GM18508 (cell line): ENCODE measurements at regions not wholly inside any gene's neighbourhood (a gene's known extent, or its start where the extent isn't known, plus 50 kb on each side); places are given as distances from the start of the nearest gene placed in this dataset.
A peak's percentile ranks its signal among the peaks of the same experiment; 100 is the strongest.
"Not testable (repeated sequence)": the region's sequence is repeated elsewhere in the genome, so short reads cannot be mapped to it uniquely, and the experiment has no call there.

Experiments
- ATAC-seq: cut with Tn5 transposase; IDR thresholded peaks from one replicate; pipeline ENCODE4 v1.9.1; 2021; ENCODE audit warnings: moderate number of reproducible peaks; ENCODE audit not compliant: insufficient read depth, unreplicated experiment

GRCh38 chr20:53734006-53734688 lies 140.5 kb upstream of the ZNF217 start:
- ATAC-seq, result no peak

- no peak for ATAC-seq
These were observed 138.0 kb upstream of the ZNF217 start for GRCh38 chr20:53731595-53731994.

- ATAC-seq, result no peak
These were observed 134.7 kb upstream of the ZNF217 start for GRCh38 chr20:53728359-53728758.

- ATAC-seq, result not testable (repeated sequence)
These were observed 133.6 kb upstream of the ZNF217 start for GRCh38 chr20:53727239-53727638.

- ATAC-seq, result no peak
These were observed 131.9 kb upstream of the ZNF217 start for GRCh38 chr20:53725575-53725970.

- no peak for ATAC-seq
These were observed 130.0 kb upstream of the ZNF217 start for GRCh38 chr20:53723621-53724020.

- ATAC-seq, result no peak
These were observed 129.4 kb upstream of the ZNF217 start for GRCh38 chr20:53723045-53723444.

- ATAC-seq, result no peak
These were observed 128.9 kb upstream of the ZNF217 start for GRCh38 chr20:53722515-53723036.

- not testable (repeated sequence) for ATAC-seq
These were observed 127.9 kb upstream of the ZNF217 start for GRCh38 chr20:53721445-53721963.

GRCh38 chr20:53719171-53719803 lies 125.6 kb upstream of the ZNF217 start:
- not testable (repeated sequence) for ATAC-seq

- ATAC-seq, result no peak
These were observed 124.7 kb upstream of the ZNF217 start for GRCh38 chr20:53718142-53719021.

- ATAC-seq, result no peak
These were observed 122.8 kb upstream of the ZNF217 start for GRCh38 chr20:53716395-53716794.

GRCh38 chr20:53714524-53714923 lies 120.9 kb upstream of the ZNF217 start:
- no peak for ATAC-seq

GRCh38 chr20:53713328-53714056 lies 119.9 kb upstream of the ZNF217 start:
- ATAC-seq, result no peak

GRCh38 chr20:53712212-53712977 lies 118.8 kb upstream of the ZNF217 start:
- ATAC-seq, result no peak

- ATAC-seq, result no peak
These were observed 117.9 kb upstream of the ZNF217 start for GRCh38 chr20:53711333-53712211.

GRCh38 chr20:53708129-53708968 lies 114.7 kb upstream of the ZNF217 start:
- peak; percentile 41 for ATAC-seq
